GM19372 (cell line): ENCODE measurements at regions not wholly inside any gene's neighbourhood (a gene's known extent, or its start where the extent isn't known, plus 50 kb on each side); places are given as distances from the start of the nearest gene placed in this dataset.
"Not testable (repeated sequence)": the region's sequence is repeated elsewhere in the genome, so short reads cannot be mapped to it uniquely, and the experiment has no call there.

ENCODE experiments used
- ATAC-seq: cut with Tn5 transposase; IDR thresholded peaks from one replicate; pipeline ENCODE4 v1.9.1; 2021; ENCODE audit warnings: mild to moderate bottlenecking, low read depth, moderate library complexity; ENCODE audit not compliant: unreplicated experiment

DNA sequence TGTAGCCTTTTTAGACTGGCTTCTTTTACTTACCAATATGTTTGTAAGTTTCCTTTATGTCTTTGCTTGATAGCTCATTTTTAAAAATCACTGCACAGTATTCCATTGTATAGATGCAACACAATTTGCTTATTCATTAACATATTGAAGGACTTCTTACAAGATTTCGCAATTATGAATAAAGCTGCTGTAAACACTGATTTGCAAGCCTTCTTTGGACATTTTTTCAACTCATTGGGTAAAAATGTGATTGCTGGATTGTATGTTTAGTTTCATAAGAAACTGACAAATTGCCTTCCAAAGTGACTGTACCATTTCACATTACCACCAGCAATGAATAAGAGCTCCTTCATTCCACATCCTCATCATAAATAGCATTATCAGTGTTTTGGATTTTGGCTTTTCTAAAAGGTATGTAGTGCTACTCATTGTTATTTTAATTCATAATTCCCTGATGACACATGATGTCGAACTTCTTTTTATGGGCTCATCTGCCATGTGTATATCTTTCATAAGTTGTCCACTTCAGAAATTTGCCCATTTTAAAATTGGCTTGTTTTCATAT lies 80.7 kb downstream of the TFAP2B start:
- ATAC-seq = no peak

DNA sequence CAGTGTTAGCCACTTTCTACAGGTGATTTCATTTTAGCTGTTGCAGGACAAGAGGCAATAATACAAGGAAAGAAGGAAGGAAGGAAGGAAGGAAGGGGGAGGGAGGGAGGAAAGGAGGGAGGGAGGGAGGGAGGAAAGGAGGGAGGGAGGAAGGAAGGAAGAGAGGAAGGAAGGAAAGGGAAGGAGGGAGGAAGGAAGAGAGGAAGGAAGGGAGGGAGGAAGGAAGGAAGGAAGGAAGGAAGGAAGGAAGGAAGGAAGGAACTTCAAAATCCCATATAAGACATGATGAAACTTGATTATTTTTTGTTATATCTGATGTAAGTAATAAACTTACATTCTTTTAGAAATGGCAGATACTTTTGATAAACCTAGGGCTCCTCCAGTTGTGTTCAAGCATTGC lies 83.6 kb downstream of the TFAP2B start:
- no peak for ATAC-seq

DNA sequence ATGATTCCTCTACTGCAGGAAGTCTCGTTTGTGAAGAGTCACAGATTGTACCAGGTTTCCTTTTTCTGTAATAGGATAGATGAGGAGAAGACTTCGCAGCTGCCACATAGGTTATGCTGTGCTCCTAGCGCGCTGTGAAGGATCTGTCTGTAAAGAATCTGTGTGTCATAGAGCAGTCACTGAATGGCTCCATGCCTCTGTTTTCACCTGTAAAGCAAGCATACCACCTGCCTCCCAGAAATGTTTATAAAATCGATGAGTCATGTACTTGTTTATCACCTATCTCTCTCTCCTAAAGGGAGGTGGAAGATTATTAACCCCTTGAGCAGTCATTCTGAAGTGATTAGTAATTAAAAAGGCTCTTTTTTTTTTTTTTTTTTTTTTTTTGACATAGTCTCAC lies 86.6 kb downstream of the TFAP2B start:
- ATAC-seq = no peak

DNA sequence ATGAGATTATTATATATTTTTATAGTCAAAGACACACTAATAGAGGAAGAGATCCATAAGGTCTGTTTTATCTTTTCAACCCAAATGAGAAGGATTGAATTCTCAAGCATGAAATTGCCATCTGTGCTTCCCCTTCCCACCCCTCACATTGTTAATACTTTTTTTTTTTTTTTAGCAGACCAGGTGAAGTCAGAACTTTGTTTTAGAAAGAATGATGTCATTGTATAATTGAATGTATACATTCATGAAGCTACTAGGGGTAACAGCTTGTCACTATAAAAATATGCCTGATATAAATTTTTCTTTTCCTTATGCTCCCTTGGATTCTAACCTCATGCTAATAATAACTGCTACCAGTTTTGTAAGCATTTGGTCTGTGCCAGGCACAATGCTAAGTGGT lies 88.9 kb downstream of the TFAP2B start:
- ATAC-seq = no peak

DNA sequence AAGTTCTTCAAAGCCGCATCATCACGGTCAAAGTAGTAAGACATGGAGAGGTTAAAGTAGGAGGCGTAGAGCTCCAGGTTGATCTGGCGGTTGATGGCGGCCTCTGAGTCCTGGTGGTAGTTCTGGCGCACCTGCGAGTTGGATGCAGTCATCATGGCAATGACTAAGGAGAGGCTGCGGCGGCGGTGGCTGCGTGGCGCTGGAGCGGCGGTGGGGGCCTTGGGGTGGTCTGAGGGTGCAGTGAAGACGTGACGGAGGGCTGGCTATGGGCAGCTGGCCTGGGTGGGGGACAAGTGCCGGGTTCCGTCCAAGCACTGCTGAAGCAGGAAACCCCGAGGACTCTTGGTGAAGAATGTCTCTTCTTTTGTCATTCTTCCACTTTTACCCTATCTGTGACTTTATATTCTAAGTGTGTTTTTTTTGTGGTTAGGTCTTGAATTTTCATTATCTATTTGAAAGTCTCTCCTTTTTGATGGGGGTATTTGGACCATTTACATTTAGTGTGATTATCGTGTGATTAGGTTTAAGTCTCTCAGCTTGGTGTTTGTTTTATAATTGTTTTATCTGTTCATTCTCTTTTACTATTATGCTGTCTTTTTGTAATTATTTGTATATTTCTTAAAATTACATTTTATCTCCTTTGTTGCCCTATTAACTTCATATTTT lies 94.6 kb downstream of the TFAP2B start:
- ATAC-seq = no peak

DNA sequence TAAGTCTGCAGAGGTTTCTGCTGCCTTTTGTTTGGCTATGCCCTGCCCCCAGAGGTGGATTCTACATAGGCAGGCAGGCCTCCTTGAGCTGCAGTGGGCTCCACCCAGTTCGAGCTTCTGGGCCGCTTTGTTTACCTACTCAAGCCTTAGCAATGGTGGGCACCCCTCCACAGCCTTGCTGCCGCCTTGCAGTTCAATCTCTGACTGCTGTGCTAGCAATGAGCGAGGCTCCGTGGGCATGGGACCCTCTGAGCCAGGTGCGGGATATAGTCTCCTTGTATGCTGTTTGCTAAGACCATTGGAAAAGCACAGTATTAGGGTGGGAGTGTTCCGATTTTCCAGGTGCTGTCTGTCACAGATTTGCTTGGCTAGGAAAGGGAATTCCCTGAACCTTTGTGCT lies 102.7 kb downstream of the TFAP2B start:
- not testable (repeated sequence) for ATAC-seq

DNA sequence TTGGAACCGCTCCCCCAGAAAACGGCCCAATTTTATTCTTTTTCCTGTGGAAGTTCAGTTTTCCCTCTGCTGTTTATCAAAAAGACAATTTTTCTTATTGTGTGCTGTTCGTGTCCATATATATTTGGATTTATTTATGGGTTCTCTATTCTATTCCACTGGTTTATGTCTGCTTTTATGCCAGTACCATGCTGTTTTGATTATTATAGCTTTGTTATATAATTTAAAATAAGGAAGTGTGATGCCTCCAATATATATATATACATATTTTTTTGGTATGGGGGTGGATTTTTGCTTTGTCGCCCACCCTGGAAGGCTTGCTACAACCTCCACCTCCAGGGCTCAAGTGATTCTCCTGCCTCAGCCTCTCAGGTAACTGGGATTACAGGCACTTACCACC lies 103.3 kb downstream of the TFAP2B start:
- ATAC-seq = no peak

DNA sequence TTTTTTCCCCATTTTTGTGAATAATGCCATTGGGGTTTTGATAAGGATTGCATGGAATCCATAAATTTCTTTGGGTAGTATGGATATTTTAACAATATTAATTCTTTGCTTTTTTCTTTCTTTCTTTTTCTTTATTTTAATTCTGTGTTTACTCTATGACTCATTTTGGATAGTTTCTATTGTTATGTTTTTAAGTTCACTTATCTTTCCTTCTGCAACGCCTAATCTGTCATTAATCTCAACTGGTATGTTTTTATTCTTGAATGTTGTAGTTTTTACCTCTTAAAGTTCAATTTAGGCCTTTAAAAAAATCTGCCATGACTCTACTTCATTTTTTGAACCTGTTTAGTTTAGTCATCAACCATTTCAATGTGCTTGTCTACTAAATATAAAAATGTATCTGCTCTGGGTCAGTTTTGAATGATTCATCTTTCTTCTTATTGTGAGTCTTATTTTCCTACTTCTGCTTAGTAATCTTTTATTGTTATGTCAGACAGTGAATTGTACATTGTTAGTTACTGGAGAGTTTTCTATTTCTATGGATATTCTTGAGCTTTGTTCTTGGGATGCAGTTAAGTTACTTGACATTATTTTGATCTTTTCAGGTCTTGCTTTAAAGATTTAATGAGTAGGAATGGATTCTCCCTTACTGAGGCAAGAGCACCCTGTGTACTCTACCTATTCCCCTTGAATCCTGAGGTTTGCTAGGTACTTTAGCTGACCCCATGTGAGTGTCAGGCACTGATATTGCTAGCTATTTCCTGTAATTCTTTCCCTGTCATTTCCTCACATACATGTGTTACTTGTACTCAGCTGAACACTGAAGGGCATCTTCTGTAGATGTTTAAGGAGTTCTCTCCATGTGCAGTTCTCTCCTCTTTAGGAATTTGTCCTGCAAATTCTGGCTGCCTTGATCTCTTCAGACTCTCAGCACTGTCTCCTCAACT lies 104.2 kb downstream of the TFAP2B start:
- no peak for ATAC-seq

DNA sequence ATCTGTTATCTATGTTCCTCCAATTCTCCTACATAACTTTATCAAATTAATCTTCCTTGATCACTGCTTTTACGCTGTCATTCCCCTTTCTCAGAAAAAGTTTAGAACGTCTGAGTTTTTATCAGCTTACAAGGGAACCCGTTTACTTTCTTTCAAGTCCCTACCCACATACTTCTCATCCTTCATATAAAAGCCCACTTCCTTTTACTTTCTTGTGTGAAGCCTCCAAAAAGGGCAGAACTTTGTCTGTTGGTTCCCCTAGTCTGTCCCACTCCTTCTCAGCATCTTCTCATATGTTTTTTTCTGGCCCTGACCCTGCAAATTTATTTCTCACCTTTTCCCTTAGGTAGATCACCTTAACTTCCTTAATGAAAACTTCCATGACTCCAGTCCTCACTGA lies 106.1 kb downstream of the TFAP2B start:
- no peak for ATAC-seq

DNA sequence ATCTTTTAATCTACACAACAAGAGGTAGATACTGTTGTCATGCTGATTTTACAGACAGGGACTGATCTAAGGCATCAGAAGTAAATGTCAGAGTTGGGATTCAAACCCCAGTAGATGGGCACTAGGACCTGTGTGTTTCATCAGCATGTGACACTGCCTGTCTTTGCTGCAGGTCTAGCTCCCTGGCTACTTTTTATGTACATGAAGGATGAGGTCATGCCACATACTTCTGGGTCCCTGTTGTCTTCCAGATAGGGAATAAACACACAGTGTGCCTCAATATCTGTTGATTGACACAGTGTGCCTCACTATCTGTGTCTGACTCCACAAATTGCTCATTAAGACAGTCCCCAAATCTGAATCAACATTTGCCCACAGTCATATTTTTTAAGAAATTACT lies 106.9 kb downstream of the TFAP2B start:
- ATAC-seq = no peak

DNA sequence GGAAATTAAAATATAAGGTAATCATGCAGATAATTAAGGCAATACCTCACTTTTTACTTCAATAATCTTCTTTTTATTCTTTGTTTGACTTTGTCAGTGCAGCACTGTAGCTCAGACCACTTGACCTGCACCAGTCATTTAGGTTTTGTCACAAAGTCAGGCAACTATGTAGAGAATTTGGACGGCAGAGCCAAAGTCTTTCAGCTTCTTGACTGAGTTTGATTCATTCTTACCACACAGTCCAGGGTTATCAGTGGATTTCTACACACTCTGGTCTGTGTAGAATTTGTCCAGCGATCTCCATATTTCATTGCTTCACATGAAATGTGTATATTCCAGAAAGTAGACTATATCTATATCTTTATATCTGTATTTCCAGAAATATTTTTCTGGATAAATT lies 107.3 kb downstream of the TFAP2B start:
- ATAC-seq = no peak

DNA sequence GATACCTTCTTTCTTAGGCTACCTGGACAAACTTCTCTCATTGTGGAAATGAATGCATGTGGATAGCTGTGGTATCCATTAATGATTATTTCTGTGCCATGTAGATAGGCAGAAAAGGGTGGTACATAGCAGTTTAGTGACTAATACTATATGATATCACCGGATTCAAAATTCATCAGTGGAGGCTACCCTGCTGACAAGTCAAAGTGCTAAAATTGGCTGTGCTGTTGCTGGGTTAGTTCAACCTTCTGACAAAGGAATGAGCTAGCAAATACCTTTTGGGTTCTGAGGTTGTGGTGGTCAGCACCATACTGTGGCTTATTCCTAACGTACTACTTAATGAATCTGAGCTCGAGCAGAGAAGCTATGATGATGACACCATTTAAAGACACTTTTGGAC lies 109.1 kb downstream of the TFAP2B start:
- no peak for ATAC-seq

DNA sequence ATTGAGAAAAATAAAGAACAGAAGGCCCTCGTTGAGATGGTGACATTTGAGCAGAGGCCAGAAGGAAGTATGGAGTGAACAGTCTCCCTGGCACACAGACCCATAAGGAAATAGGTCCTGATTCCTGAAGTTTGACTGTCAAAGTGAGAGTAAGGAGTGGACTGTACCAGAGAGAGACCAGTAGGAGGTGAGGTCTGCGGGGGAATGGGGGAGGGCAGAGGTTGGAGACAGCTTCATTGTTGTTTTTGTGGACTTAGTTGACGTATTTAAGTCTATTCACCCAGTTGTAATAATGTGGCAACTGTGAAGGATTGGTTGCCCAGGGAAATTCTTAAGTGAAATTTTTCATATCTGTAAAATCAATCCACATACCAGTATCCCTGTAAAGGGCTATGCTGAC lies 110.7 kb downstream of the TFAP2B start:
- no peak for ATAC-seq

DNA sequence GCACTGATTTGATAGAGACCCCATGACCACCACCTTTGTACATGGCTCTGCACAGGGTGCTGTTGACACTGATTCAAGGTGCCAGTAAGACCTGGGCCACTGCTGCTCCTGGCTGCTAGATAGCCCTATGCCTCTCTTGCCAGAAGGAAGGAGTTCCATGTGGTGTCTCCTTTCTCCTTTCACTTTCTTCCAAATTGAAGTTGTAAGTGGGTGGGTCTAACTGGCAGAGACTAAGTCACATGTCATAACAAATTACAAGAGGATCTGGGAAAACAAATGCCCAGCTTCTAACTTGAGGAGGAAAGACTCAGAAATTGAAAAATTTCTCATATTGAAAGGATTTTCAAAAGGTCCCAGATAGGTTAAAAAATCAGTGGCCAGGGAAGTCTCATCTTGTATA lies 116.8 kb downstream of the TFAP2B start:
- no peak for ATAC-seq

DNA sequence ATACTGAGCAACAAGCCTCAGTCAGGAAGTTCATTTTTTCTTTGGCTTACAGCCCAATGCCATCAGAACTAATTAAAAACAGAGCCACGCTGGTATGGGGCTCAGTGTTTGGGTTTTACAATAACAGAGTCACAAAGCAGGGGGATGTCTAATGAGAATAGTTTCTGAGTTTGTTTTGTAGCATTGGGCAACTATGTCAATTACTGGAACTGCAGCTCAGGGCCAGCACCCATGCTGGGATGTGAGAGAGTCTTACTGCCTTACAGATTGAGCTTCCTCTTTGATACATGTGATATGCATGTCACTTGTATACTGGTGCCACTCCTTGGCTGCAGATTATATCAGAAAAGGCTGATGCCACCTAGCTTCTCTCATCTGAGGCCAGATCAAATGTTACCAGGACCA lies 117.6 kb downstream of the TFAP2B start:
- no peak for ATAC-seq

DNA sequence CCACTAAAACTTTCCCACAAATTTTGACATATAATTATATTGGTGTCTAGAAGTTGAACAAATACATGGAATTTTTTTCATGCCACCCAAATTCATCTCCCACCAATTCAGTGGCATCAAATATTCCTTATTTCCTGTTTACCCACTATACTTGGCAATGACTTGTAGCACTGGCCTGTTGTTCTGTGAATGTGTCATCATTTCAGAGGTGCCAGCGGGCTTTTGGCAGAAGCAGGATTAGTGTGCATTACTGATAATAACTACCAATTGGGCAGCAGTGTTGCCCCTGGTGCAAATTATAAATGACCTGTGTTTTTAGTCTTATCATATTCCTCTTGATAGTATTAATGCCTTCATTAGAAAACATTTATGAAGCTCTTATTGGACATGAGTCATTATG lies 121.3 kb downstream of the TFAP2B start:
- no peak for ATAC-seq

DNA sequence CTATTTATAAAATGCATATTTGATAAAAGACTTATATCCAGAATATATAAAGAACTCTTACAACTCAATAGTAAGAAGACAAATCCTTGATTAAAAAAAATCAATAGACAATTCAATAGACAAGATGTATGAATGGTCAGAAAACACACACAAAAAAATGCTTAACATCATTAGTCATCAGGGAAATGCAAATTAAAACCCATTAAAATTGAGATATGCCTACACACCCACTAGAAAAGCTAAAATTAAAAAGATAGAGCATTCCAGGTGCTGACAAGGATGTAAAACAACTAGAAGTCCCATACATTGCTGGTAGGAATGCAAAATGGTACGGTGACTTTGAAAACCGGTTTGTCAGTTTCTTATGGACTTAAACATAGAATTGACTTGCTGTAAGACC lies 127.1 kb downstream of the TFAP2B start:
- no peak for ATAC-seq

DNA sequence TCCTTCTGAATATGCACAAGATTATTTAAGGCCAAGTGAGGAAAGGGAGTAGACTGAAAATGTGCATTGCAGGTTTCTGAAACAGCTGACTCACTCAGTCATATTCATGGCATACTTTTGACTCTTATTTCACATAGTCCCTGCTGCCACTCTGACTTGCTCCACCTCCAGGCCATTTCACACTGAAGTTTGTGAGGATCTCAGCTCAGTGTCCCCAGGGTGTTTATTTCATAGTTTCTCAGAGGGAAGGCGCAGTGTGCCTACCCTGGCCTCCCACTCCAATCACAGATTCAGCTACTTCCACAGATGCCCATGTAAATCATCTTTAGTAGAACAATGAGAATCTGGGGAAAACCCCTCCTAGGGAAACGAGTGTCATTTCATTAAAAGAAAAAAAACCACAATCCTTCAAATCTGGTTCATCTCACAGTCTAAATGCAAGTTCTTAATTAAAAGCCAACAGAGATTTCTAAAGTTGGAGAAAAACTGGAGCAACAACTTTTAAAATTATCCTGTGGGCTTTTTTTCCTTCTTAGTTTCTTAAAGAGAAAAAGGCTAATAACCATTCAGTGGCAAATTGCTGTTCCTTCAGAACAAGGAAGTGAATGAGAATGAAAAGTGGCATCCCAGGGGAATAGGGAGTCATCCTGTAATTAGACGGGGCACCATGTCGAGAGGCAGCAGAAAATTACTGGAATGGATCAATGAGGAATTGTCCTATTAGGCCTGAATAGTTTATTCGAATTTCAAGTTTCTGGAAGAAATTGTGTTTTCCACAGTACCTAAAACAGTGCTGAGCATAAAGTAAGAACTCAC lies 133.6 kb downstream of the TFAP2B start:
- ATAC-seq = no peak

DNA sequence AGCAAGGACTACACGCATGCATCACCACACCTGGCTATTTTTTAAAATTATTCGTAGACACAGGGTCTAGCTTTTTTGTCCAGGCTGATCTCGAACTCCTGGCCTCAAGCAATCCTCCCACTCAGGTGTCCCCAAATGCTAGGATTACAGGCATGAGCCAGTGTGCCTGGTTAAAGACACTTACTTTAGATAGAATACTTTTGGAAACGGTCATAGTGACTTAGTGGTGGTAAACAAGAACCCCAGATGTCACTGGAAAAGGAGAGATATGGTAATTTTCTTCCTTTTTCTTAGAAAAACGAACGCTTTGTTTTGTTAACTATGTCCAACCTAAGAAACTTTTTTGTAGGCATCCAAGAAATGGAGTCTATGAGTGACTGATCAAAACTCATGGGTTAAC lies 137.3 kb downstream of the TFAP2B start:
- no peak for ATAC-seq

DNA sequence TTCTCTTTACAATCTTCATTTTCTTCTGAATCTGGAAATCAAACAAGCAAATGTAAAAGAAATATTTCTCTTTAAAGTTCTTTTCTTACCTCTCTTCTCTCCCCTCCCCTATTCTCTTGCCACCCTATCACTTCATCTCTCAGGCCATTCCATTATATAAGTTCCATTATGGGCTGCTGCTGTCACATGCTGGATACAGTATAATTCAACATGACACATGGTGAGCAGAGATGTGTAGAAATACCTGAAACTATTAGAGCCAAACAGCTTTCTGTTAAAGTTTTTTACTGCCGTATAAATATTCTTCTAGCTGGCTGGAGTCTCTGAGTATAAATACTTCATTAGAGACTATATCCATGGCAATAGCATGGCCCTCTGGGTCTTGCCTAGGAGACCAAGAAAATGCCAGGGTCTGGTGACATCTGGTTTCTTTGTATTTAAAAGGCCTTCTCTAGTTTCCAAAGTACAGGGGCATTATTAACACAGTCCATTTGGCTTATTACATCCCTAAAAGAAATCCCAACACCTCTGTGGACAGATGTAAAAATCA lies 139.6 kb downstream of the TFAP2B start:
- ATAC-seq = no peak
